ENCODE measurements at regions not wholly inside any gene's neighbourhood (a gene's known extent, or its start where the extent isn't known, plus 50 kb on each side); places are given as distances from the start of the nearest gene placed in this dataset.

- Histone ChIP-seq H3K27me3 (no peaks in the 10 kb centered on the region), H3K4me1 (no peaks in the 10 kb centered on the region), H3K9me3 (no peaks in the 10 kb centered on the region), H3K27ac (no peak overlapping the region), H3K4me3 (no peak overlapping the region), H3K36me3 (no peaks in the 10 kb centered on the region)
- TF ChIP-seq CTCF (IDR thresholded peaks at IDR 0.05), result no peak
- no peak for TF ChIP-seq POLR2A (IDR thresholded peaks at IDR 0.05)
- DNase-seq, result no peak
These were observed 69.4 kb upstream of the EN2 start for GRCh38 chr7:155388561-155388960.

- Histone ChIP-seq H3K27me3 (no peaks in the 10 kb centered on the region), H3K27ac (no peak overlapping the region), H3K4me3 (no peak overlapping the region), H3K9me3 (no peaks in the 10 kb centered on the region), H3K4me1 (no peaks in the 10 kb centered on the region), H3K36me3 (no peaks in the 10 kb centered on the region)
- no peak for DNase-seq
- TF ChIP-seq CTCF (IDR thresholded peaks at IDR 0.05) (no peak), POLR2A (IDR thresholded peaks at IDR 0.05) (no peak)
These were observed 66.5 kb upstream of the EN2 start for GRCh38 chr7:155391414-155391813.

- DNase-seq, result no peak
- Histone ChIP-seq H3K27ac (no peak overlapping the region), H3K4me3 (no peak overlapping the region), H3K36me3 (no peaks in the 10 kb centered on the region), H3K9me3 (no peaks in the 10 kb centered on the region), H3K4me1 (no peaks in the 10 kb centered on the region), H3K27me3 (no peaks in the 10 kb centered on the region)
- TF ChIP-seq CTCF (IDR thresholded peaks at IDR 0.05), result no peak
- no peak for TF ChIP-seq POLR2A (IDR thresholded peaks at IDR 0.05)
These were observed 65.0 kb upstream of the EN2 start for GRCh38 chr7:155392726-155393570.

GRCh38 chr7:155394413-155394812 lies 63.5 kb upstream of the EN2 start:
- Histone ChIP-seq H3K4me1 (no peaks in the 10 kb centered on the region), H3K4me3 (no peak overlapping the region), H3K27me3 (no peaks in the 10 kb centered on the region), H3K27ac (no peak overlapping the region), H3K9me3 (no peaks in the 10 kb centered on the region), H3K36me3 (no peaks in the 10 kb centered on the region)
- DNase-seq, result no peak
- TF ChIP-seq CTCF (IDR thresholded peaks at IDR 0.05), result no peak
- no peak for TF ChIP-seq POLR2A (IDR thresholded peaks at IDR 0.05)

GRCh38 chr7:155395176-155395797 lies 62.6 kb upstream of the EN2 start:
- no peaks in the 10 kb centered on the region for H3K9me3 ChIP-seq
- no peak overlapping the region for H3K27ac ChIP-seq
- no peaks in the 10 kb centered on the region for H3K4me1 ChIP-seq
- TF ChIP-seq POLR2A (IDR thresholded peaks at IDR 0.05), result no peak
- no peak for TF ChIP-seq CTCF (IDR thresholded peaks at IDR 0.05)
- no peaks in the 10 kb centered on the region for H3K36me3 ChIP-seq
- no peaks in the 10 kb centered on the region for H3K27me3 ChIP-seq
- no peak for DNase-seq
- no peak overlapping the region for H3K4me3 ChIP-seq
